OCI-LY7 (cell line): ENCODE measurements at regions not wholly inside any gene's neighbourhood (a gene's known extent, or its start where the extent isn't known, plus 50 kb on each side); places are given as distances from the start of the nearest gene placed in this dataset.

Experiments
- BruUV-seq: library from RNA; stranded (reverse); fragments of 400-500 nt; replicated peaks from 2 replicates; lab custom pipeline; 2021; lab: Mats Ljungman, UMichigan
- CTCF ChIA-PET: fragments of 300-600 bp; sonication (Branson Sonifier 250); formaldehyde crosslinking; loops from one replicate; lab custom pipeline; 2022; ENCODE audit warnings: antibody characterized with exemption; ENCODE audit not compliant: unreplicated experiment; lab: Charles Lee
- POLR2A ChIA-PET: fragments of 300-600 bp; sonication (Branson Sonifier 250); formaldehyde crosslinking; loops from one replicate; lab custom pipeline; 2022; ENCODE audit warnings: antibody characterized with exemption; lab: Charles Lee
- DNase-seq: peaks from one replicate; pipeline ENCODE4 v3.0.0-alpha.2; 2015; ENCODE audit warnings: low spot score
- H2AFZ ChIP-seq: fragments of 200-600 bp; sonication (generic), shearing (Covaris generic); 2 replicates; pipeline ENCODE4 v1.6.1; 2014; ENCODE audit warnings: mild to moderate bottlenecking, antibody characterized with exemption, low read length, moderate library complexity
- H3K27ac ChIP-seq: fragments of 200-600 bp; sonication (generic); 2 replicates; pipeline ENCODE4 v1.5.1; 2014; ENCODE audit warnings: mixed run types, low read depth, mild to moderate bottlenecking, moderate library complexity, low read length, inconsistent platforms; ENCODE audit not compliant: poor library complexity, severe bottlenecking
- H3K36me3 ChIP-seq: fragments of 200-600 bp; sonication (generic); 2 replicates; pipeline ENCODE4 v1.6.1; 2014; ENCODE audit warnings: mild to moderate bottlenecking, antibody characterized with exemption, low read length, moderate library complexity, mixed read lengths; ENCODE audit not compliant: insufficient read depth
- H3K4me1 ChIP-seq: fragments of 200-600 bp; sonication (generic); 2 replicates; pipeline ENCODE4 v1.5.1; 2014; ENCODE audit warnings: mild to moderate bottlenecking, low read length; ENCODE audit not compliant: insufficient read depth, poor library complexity, severe bottlenecking
- H3K4me2 ChIP-seq: fragments of 200-600 bp; sonication (generic); 2 replicates; pipeline ENCODE4 v1.6.1; 2014; ENCODE audit warnings: mild to moderate bottlenecking, low read length
- H3K4me3 ChIP-seq: fragments of 200-600 bp; sonication (generic); 2 replicates; pipeline ENCODE4 v1.5.1; 2014; ENCODE audit warnings: mild to moderate bottlenecking, low read depth, low read length; ENCODE audit not compliant: poor library complexity, severe bottlenecking
- H3K79me2 ChIP-seq: fragments of 200-600 bp; sonication (generic); 2 replicates; pipeline ENCODE4 v1.6.1; 2016; ENCODE audit warnings: low read depth, mild to moderate bottlenecking, low read length, moderate library complexity, mixed read lengths; ENCODE audit not compliant: insufficient read depth
- H3K9me2 ChIP-seq: fragments of 200-600 bp; sonication (generic); 2 replicates; pipeline ENCODE4 v1.6.1; 2016; ENCODE audit warnings: mild to moderate bottlenecking, low read length, mixed read lengths; ENCODE audit not compliant: insufficient read depth
- H3K9me3 ChIP-seq: fragments of 200-600 bp; sonication (generic); 2 replicates; pipeline ENCODE4 v1.6.1; 2014; ENCODE audit warnings: mild to moderate bottlenecking, mixed run types, low read length, mixed read lengths
- H4K20me1 ChIP-seq: fragments of 200-600 bp; sonication (generic); 2 replicates; pipeline ENCODE4 v1.6.1; 2014; ENCODE audit warnings: mild to moderate bottlenecking, antibody characterized with exemption, low read length, moderate library complexity, mixed read lengths; ENCODE audit not compliant: insufficient read depth
- CTCF ChIP-seq: fragments of 200-600 bp; sonication (generic); conservative IDR thresholded peaks from 2 replicates; pipeline ENCODE4 v1.5.1; 2014; ENCODE audit warnings: mild to moderate bottlenecking, antibody characterized with exemption, low read length, moderate library complexity, mixed read lengths
- EZH2phosphoT487 ChIP-seq: fragments of 200-600 bp; sonication (generic); IDR thresholded peaks from 2 replicates; pipeline ENCODE4 v1.6.1; 2018; ENCODE audit warnings: low read depth, borderline replicate concordance, mild to moderate bottlenecking, mixed run types, antibody characterized with exemption, low read length, moderate library complexity, mixed read lengths
- intact Hi-C: fragments of 100-400 bp; cut with micrococcal nuclease; formaldehyde crosslinking; loops from one replicate; pipeline ENCODE4 v1.10.0; 2022; ENCODE audit not compliant: unreplicated experiment

GRCh38 chr5:96142184-96142781, 180.6 kb upstream of the ELL2 start:
- H3K4me3 ChIP-seq: no peak overlapping the region
- H3K9me3 ChIP-seq: no peaks in the 10 kb centered on the region
- no peak overlapping the region for H3K4me2 ChIP-seq
- CTCF ChIA-PET: no interaction called here
- intact Hi-C loops: no loop called here
- no peak overlapping the region for H3K27ac ChIP-seq
- POLR2A ChIA-PET: no interaction called here
- no peaks in the 10 kb centered on the region for H4K20me1 ChIP-seq
- H3K79me2 ChIP-seq: no peaks in the 10 kb centered on the region
- no peaks in the 10 kb centered on the region for H3K4me1 ChIP-seq
- no peak for DNase-seq
- no peaks in the 10 kb centered on the region for H3K36me3 ChIP-seq
- no peak overlapping the region for H2AFZ ChIP-seq
- no peak for TF ChIP-seq CTCF
- TF ChIP-seq EZH2phosphoT487: no peak
- no TSS peak for BruUV-seq
- no peaks in the 10 kb centered on the region for H3K9me2 ChIP-seq

- TF ChIP-seq EZH2phosphoT487: no peak
- TF ChIP-seq CTCF: no peak
- Histone ChIP-seq H3K36me3 (no peaks in the 10 kb centered on the region), H3K4me2 (no peak overlapping the region), H3K4me3 (no peak overlapping the region), H2AFZ (no peak overlapping the region), H3K9me2 (no peaks in the 10 kb centered on the region), H3K4me1 (no peaks in the 10 kb centered on the region), H3K27ac (no peak overlapping the region), H3K9me3 (no peaks in the 10 kb centered on the region), H3K79me2 (no peaks in the 10 kb centered on the region), H4K20me1 (no peaks in the 10 kb centered on the region)
- POLR2A ChIA-PET: no interaction called here
- CTCF ChIA-PET: no interaction called here
- no peak for DNase-seq
- no TSS peak for BruUV-seq
- intact Hi-C loops: no loop called here
Observed at GRCh38 chr5:96141749-96142148, 180.1 kb upstream of the ELL2 start.

- no peaks in the 10 kb centered on the region for H3K79me2 ChIP-seq
- H3K36me3 ChIP-seq: no peaks in the 10 kb centered on the region
- ChIA-PET POLR2A (interaction anchor here (0.6 to 0.7 kb wide), 3 partner anchors 12 to 340 kb away, joined by 3 to 4 read pairs (median 3); no protein-coding TSS in a partner anchor), CTCF (no interaction called here)
- no peak overlapping the region for H3K27ac ChIP-seq
- no peak overlapping the region for H2AFZ ChIP-seq
- H3K4me3 ChIP-seq: no peak overlapping the region
- H3K4me2 ChIP-seq: no peak overlapping the region
- H3K4me1 ChIP-seq: no peaks in the 10 kb centered on the region
- H3K9me2 ChIP-seq: no peaks in the 10 kb centered on the region
- TF ChIP-seq CTCF (no peak), EZH2phosphoT487 (no peak)
- H3K9me3 ChIP-seq: no peaks in the 10 kb centered on the region
- H4K20me1 ChIP-seq: no peaks in the 10 kb centered on the region
- no TSS peak for BruUV-seq
- intact Hi-C loops: no loop called here
- no peak for DNase-seq
Observed at GRCh38 chr5:96140496-96140895, 178.8 kb upstream of the ELL2 start.
